ENCODE measurements at regions not wholly inside any gene's neighbourhood (a gene's known extent, or its start where the extent isn't known, plus 50 kb on each side); places are given as distances from the start of the nearest gene placed in this dataset.

DNA sequence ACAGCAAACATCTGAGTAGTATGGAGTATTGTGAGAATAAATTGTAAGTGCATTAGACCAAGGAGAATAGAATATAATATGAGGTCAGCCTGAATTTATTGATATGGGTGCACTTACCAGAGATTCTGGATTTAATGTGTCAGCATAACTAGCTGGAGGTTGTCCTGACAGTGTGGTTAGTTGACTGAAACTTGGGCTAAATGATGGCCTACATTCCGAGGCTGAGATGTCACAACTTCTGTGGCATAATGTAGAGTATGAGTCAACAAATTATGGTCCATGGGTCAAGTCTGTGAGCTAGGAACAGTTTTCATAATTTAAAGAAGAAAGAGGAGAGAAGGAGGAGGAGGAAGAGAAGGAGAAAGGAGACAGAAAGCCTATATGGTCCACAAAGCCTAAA, 127.6 kb downstream of the QPCT start:
- DNase-seq (ENCODE audit: low spot score) = peak; percentile 77

DNA sequence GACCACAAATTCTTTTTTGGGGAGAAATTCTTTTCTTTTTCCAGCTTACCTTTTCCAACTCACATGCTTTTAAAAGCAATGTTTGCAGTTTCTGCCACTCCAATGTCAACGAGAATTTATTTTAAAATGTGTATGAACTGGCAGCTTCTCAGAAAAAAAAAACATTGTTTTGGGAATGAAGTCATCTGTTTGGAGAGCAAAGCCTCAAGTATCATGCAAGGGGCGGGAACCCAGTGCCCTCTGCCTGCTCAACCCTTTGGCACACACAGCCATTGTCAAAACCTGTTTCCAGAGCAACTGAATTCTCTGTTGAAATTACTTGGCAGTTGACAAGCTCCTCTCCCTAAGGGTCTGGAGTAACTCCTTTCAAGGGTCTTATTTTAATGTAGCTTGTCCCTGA, 128.5 kb downstream of the QPCT start:
- DNase-seq (ENCODE audit: low spot score) = peak; percentile 85

- no peak for DNase-seq (ENCODE audit: low spot score)
These were observed 132.0 kb downstream of the QPCT start for GRCh38 chr2:37476411-37476810.

- no peak for DNase-seq (ENCODE audit: low spot score)
These were observed 133.5 kb downstream of the QPCT start for GRCh38 chr2:37477921-37478320.

DNA sequence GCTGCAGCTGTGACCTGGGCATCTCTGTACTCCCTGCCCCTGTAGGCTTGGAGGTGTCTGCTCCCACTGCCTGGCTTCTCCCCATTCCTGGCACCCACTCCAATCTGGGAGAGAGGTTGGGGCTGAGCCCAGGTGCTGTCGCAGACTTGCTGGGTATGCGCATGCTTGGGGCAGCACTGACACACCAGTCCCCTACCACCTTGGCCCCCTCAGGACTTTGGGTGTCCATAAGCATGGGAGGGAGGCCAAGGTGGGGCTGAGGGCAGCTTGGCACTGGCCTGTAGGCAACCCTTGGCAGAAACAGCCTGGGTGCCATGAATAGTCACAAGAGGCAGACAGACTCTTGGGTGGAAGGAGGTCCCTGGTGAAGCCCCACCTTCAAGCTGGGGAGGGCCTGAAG, 136.8 kb downstream of the QPCT start:
- no peak for DNase-seq (ENCODE audit: low spot score)

GRCh38 chr2:37489041-37489456, 144.6 kb downstream of the QPCT start:
- peak; percentile 24 for DNase-seq (ENCODE audit: low spot score)

DNA sequence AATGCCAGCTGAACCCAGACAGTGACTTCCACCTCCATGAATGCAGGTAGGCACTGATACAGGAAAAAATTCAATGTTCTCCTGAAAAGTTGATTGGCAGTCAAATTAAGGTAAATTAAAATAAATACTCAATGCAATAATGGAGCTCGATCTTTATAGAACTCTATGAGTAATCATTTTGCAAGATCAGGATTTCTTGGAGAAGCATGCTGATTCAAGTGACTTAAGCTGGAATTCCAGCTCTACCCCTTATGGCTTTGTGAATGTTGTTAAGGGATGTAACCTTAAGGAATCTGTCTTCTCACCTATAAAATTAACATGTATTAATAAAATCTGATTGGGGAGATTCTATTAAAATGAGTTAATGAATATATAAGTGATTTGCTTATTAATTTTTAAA, 145.1 kb downstream of the QPCT start:
- DNase-seq (ENCODE audit: low spot score) = no peak

- DNase-seq (ENCODE audit: low spot score) = no peak
These were observed 149.0 kb downstream of the QPCT start for GRCh38 chr2:37493425-37493824.

- DNase-seq (ENCODE audit: low spot score) = no peak
These were observed 154.7 kb downstream of the QPCT start for GRCh38 chr2:37499113-37499512.

DNA sequence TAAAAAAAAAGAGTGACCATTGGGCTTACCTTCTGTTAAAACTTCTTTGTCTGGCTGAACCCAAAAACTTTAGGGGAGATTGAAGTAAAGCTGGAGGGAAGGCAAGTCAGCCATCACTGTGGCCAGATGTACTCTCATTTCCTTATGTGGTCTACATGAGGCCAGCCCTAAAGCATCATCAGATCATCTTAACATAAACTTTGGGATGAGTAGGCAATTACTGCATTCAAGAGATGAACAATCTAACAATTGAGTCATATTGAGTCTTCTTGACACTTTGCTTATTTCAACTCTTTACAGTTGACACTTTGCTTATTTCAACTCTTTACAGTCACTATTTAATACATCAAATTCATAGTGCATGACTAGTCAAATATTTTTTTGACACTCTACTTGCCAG, 155.6 kb downstream of the QPCT start:
- DNase-seq (ENCODE audit: low spot score) = no peak

DNA sequence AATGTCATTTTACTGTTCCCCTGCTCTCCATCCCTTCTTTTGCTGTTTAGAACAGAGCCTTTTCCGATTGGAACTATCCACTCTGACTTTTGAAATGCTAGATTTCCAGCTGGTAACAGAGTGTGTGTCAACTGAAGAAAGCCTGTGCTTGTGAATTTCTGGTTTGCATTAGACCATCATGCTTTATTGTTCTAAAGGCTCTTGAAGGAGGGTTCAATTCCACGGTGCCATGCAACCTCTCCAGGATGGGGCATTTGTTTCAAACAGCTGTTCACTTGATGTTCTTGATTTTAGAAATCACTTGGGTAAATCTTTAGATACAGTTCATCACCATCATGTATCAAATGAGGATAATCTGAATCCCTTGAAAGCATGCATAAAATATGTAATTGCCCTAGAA, 156.7 kb downstream of the QPCT start:
- no peak for DNase-seq (ENCODE audit: low spot score)

DNA sequence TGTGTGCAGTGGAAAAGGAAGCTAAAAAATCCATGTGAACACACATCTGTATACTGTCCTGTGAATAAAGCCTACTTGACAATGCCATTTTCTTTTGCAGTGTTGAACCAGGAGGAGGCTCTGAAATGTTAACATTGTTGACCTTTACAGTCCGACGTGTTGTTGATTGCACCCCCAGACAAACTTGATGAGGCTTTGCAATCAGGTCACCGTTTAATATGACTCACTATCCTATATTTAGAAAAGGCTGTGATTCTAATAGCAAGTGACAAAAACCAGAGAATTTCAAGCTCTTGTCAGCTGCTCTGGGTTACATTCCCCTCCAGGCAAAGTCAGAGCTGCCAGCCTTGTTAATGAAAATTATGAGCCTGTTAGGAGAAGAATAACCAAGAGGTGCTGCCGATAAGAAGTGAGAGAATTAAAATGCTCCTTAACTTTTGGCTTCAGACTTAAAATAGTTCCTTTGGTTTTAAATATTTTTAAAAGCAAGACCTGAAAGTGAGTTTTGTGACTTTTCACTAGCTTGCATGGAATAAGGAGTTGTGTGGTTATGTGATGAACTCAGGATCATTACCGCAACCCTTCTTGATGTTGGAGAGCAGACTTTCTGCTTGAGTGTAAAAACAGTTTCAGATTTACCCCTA, 162.1 kb downstream of the QPCT start:
- peak; percentile 38 for DNase-seq (ENCODE audit: low spot score)

- no peak for DNase-seq (ENCODE audit: low spot score)
These were observed 162.6 kb downstream of the QPCT start for GRCh38 chr2:37507051-37507410.

- no peak for DNase-seq (ENCODE audit: low spot score)
These were observed 163.3 kb downstream of the QPCT start for GRCh38 chr2:37507703-37508102.

DNA sequence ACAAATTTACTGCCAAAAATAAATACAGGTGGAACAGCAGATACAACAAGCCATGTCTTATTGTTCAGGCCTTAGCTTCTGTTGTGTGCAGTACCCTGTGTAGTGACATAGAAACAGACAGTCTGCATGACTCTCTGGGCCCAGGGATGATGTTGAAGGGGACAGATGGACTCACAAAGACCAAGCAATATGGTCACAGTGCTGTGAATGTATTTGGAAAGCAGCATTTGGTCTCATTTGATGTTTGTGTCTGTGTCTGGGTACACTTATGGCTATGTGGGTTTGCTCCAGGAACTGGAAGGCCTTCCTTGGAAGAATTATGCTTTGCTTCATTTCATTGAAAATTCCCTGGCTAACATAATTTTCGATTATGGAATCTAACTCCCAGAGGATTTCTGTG, 158.5 kb downstream of the CDC42EP3 start:
- no peak for DNase-seq (ENCODE audit: low spot score)

- peak; percentile 72 for DNase-seq (ENCODE audit: low spot score)
These were observed 147.6 kb downstream of the CDC42EP3 start for GRCh38 chr2:37523814-37524362.

- DNase-seq (ENCODE audit: low spot score) = no peak
These were observed 145.1 kb downstream of the CDC42EP3 start for GRCh38 chr2:37526323-37526722.

GRCh38 chr2:37526856-37527255, 144.6 kb downstream of the CDC42EP3 start:
- DNase-seq (ENCODE audit: low spot score) = no peak

DNA sequence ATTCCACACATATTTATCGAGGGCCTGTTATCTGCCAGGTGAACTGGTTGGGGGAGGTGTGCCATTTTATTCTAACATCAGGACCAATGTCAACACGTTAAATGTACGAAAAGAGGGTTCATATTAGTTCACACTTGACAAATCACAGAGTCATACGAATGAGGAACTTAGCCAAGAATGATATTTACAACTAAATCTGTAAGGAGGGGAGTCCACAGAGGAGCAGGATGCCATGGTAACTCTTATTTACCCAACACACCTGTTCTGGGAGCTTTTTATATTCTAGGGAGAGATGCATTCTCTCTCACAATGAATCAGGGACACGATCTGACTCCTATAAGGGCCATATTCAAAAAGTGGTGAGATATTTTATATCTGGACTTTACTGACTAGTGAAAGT, 144.1 kb downstream of the CDC42EP3 start:
- DNase-seq (ENCODE audit: low spot score) = no peak

DNA sequence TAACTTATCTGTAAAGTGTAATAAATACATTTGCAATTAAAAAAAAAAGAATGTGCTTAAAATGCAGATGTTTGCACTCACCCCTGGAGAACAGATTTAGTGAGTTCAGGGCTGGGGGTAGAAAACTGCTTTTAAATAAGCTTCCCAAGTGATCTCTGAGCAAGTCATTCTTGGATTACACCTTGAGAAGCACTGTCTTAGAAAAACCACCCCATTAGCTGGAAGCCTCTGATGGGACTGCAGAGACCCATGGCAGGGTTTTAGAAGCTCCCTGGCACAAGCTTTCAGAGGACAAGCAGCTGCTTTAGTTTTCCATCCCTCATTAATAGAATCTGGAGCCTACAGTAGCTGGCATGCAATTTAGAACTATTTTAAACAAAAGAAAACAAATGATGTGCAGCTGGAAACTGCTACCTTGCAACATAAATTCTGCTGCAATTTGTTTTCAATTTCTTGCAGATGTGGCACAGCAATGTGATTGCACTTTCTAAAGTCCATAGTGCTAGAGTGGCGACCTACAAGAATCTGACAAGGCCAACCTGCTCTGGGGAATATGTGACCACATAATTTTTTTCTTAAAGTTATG, 141.5 kb downstream of the CDC42EP3 start:
- peak; percentile 14 for DNase-seq (ENCODE audit: low spot score)

DNA sequence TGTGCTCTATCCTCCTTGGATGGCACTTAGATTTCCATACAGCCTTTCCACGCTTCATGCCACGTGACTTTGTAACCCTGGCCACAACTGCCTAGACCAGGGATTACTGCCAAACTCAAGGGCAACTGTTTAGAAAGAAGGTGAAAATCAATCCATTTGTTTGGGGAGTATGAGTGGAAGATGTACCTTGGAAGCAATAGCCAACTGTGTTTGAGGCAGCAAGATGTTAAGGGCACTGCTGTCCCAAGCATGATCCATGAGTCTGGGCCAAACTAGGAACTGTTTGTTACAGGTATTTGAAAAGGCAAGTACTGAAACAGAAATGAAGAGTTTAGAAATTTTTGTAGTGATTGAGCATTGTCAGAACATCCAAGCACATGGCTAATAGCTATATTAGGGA, 138.9 kb downstream of the CDC42EP3 start:
- DNase-seq (ENCODE audit: low spot score) = no peak

DNA sequence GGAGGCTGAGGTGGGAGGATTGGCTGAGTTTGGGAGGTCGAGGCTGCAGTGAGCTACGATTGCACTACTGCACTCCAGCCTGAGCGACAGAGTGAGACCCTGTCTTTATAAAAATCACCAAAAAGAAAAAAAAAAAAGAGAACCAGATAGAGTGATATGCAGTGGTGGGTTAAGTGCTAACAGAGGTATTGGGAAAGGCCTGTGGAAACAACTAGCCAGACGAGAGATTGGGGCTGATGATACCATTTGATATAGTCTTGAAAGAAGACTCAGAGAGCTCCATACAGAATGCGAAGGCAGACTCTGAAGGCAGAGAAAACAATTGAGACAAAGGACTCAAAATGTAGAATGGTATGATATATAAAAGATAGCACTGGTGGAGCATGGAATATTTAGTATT, 134.1 kb downstream of the CDC42EP3 start:
- DNase-seq (ENCODE audit: low spot score) = no peak

GRCh38 chr2:37541516-37541915, 129.9 kb downstream of the CDC42EP3 start:
- DNase-seq (ENCODE audit: low spot score) = no peak

DNA sequence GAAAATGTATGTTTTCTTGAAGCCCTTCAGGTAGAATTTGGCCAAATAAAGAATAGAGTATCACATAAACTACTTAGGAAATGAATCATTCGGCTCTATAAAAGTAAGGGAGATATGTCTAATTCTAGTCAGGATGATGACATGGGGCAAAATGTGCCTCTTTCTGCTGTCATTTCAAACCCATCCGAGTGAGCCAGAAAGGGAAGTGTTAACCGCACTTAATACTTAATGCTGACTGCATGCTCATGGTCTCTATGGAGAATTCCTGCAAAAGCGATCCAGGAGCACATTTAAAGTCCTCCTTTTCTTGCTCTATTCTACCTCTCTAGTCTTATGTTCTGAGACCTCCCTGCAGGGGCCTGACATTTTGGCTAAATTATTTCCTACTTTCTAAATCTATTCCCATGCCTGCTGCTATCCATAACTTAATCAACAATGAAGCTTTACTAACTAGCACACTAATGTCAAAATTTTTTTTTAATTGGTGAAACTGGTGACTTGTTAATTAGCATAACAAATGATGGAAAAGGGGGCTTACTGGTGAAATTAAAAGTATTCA, 127.4 kb downstream of the CDC42EP3 start:
- no peak for DNase-seq (ENCODE audit: low spot score)

Data from AG20443 (cell line).